Panc1 (cell line): ENCODE measurements at regions not wholly inside any gene's neighbourhood (a gene's known extent, or its start where the extent isn't known, plus 50 kb on each side); places are given as distances from the start of the nearest gene placed in this dataset.

Source experiments
- ATAC-seq: fragments of 200-7000 bp; cut with Tn5 transposase; 2 replicates; pipeline ENCODE4 v1.9.1; 2020; ENCODE audit warnings: mild to moderate bottlenecking, moderate library complexity
- BruUV-seq: library from RNA; stranded (reverse); fragments of 400-500 nt; replicated peaks from 2 replicates; lab custom pipeline; 2021; lab: Mats Ljungman, UMichigan
- CTCF ChIA-PET: fragments of 300-600 bp; sonication (Branson Sonifier 250); formaldehyde crosslinking; loops from one replicate; lab custom pipeline; 2022; ENCODE audit warnings: antibody characterized with exemption; lab: Charles Lee
- POLR2A ChIA-PET: fragments of 300-600 bp; sonication (Branson Sonifier 250); formaldehyde crosslinking; loops from one replicate; lab custom pipeline; 2022; ENCODE audit warnings: antibody characterized with exemption; lab: Charles Lee
- DNase-seq: peaks from one replicate; pipeline ENCODE4 v3.0.0-alpha.2; 2010; ENCODE audit warnings: low read depth, low spot score
- H3K27ac ChIP-seq: 2 replicates; pipeline ENCODE4 v1.5.1; 2011; ENCODE audit warnings: mild to moderate bottlenecking, low read length, inconsistent platforms
- H3K27me3 ChIP-seq: fragments of 200-500 bp; sonication (Bioruptor generic); 2 replicates; pipeline ENCODE4 v1.6.0; 2014; ENCODE audit warnings: low read length, inconsistent platforms; ENCODE audit not compliant: control insufficient read depth, insufficient read depth
- H3K36me3 ChIP-seq: fragments of 200-500 bp; sonication (Bioruptor generic); 2 replicates; pipeline ENCODE4 v1.5.1; 2014; ENCODE audit warnings: inconsistent platforms, mild to moderate bottlenecking, low read length, moderate library complexity; ENCODE audit not compliant: control insufficient read depth, insufficient read depth
- H3K4me1 ChIP-seq: 2 replicates; pipeline ENCODE4 v1.5.1; 2011; ENCODE audit warnings: inconsistent platforms, mild to moderate bottlenecking, low read length, moderate library complexity; ENCODE audit not compliant: control insufficient read depth, insufficient read depth
- H3K4me3 ChIP-seq, 2 experiments: 2 replicates each; pipeline ENCODE4 v1.5.1; 2011 to 2012; ENCODE audit warnings: low read depth in 2 of 2, low read length in 2 of 2, mild to moderate bottlenecking in 2 of 2, inconsistent platforms in 1 of 2, moderate library complexity in 1 of 2
- H3K9me3 ChIP-seq: fragments of 200-500 bp; sonication (Bioruptor generic); 2 replicates; pipeline ENCODE4 v1.5.1; 2014; ENCODE audit warnings: low read depth, mild to moderate bottlenecking, inconsistent platforms, low read length, moderate library complexity; ENCODE audit not compliant: control insufficient read depth, insufficient read depth
- CTCF ChIP-seq: fragments of 450-650 bp; IDR thresholded peaks from 2 replicates; pipeline ENCODE4 v1.5.1; 2017; ENCODE audit warnings: mild to moderate bottlenecking
- POLR2AphosphoS5 ChIP-seq: IDR thresholded peaks from 2 replicates; pipeline ENCODE4 v1.6.1; 2012; ENCODE audit warnings: mild to moderate bottlenecking, low read depth, low read length, moderate library complexity
- REST ChIP-seq, 2 experiments: IDR thresholded peaks; 2 replicates each; pipeline ENCODE4 v1.6.1; 2011 to 2012; ENCODE audit warnings: low read depth in 2 of 2, control low read depth in 1 of 2, low read length in 1 of 2, mild to moderate bottlenecking in 1 of 2, moderate library complexity in 1 of 2; ENCODE audit not compliant: insufficient read depth in 1 of 2
- SIN3A ChIP-seq: IDR thresholded peaks from 2 replicates; pipeline ENCODE4 v1.6.1; 2012; ENCODE audit warnings: low read depth, mild to moderate bottlenecking, low read length, moderate library complexity, borderline replicate concordance; ENCODE audit not compliant: insufficient read depth
- TCF7L2 ChIP-seq: IDR thresholded peaks from 2 replicates; pipeline ENCODE4 v1.6.1; 2011; ENCODE audit warnings: mild to moderate bottlenecking, low read depth, low read length, inconsistent platforms
- in situ Hi-C: cut with HindIII; loops from 2 replicates; pipeline ENCODE4 v1.10.0; 2016; ENCODE audit warnings: low sequenced_read_pairs, low pct_unique_long_range_greater_than_20kb
- intact Hi-C: fragments of 100-400 bp; cut with micrococcal nuclease; formaldehyde crosslinking; loops from one replicate; pipeline ENCODE4 v1.10.0; 2022; ENCODE audit not compliant: unreplicated experiment

- ChIA-PET POLR2A (interaction anchor here (0.5 to 0.6 kb wide), 2 partner anchors 16 to 24 kb away, joined by 3 to 4 read pairs; no protein-coding TSS in a partner anchor), CTCF (no interaction called here)
- Histone ChIP-seq H3K27ac (no peak overlapping the region), H3K4me3 (no peak overlapping the region), H3K27me3 (no peaks in the 10 kb centered on the region), H3K9me3 (no peaks in the 10 kb centered on the region), H3K36me3 (no peaks in the 10 kb centered on the region), H3K4me1 (no peaks in the 10 kb centered on the region)
- TF ChIP-seq REST (IDR thresholded peaks at IDR 0.05; ENCODE audit: insufficient read depth in 1 of 2, low read depth in 2 of 2, low read length in 1 of 2) (no peak), SIN3A (no peak), TCF7L2 (no peak), CTCF (no peak), POLR2AphosphoS5 (no peak)
- intact Hi-C loops (no loop called here), in situ Hi-C loops (no loop called here)
- ATAC-seq (peak; percentile 45; the same call in 1 of the 2 replicates), DNase-seq (no peak)
- BruUV-seq: no TSS peak
Observed at GRCh38 chr19:34310494-34310981, 54.5 kb upstream of the GPI start.

GRCh38 chr19:34313188-34313587 is 51.8 kb upstream of the GPI start:
- no peak overlapping the region for H3K27ac ChIP-seq
- DNase-seq: no peak
- intact Hi-C loops: no loop called here
- POLR2A ChIA-PET: interaction anchor here (0.6 kb wide), 1 partner anchor 308 kb away, joined by 4 read pairs; no protein-coding TSS in a partner anchor
- H3K9me3 ChIP-seq: no peaks in the 10 kb centered on the region
- no peaks in the 10 kb centered on the region for H3K36me3 ChIP-seq
- in situ Hi-C loops: no loop called here
- no peak for ATAC-seq
- CTCF ChIA-PET: interaction anchor here (0.6 kb wide), 1 partner anchor 10 kb away, joined by 11 read pairs; no protein-coding TSS in a partner anchor
- 0 out of 2 replicates have a peak, but pooled peaks cover 5% of the 10 kb centered on the region for H3K4me1 ChIP-seq
- no peaks in the 10 kb centered on the region for H3K27me3 ChIP-seq
- no TSS peak for BruUV-seq
- H3K4me3 ChIP-seq: no peak overlapping the region
- no peak for TF ChIP-seq CTCF
- no peak for TF ChIP-seq SIN3A
- no peak for TF ChIP-seq POLR2AphosphoS5
- TF ChIP-seq TCF7L2: no peak
- TF ChIP-seq REST (IDR thresholded peaks at IDR 0.05; ENCODE audit: insufficient read depth in 1 of 2, low read depth in 2 of 2, low read length in 1 of 2): no peak
